Hepatocyte (in vitro differentiated cells): ENCODE measurements at regions not wholly inside any gene's neighbourhood (a gene's known extent, or its start where the extent isn't known, plus 50 kb on each side); places are given as distances from the start of the nearest gene placed in this dataset.
"Not testable (repeated sequence)": the region's sequence is repeated elsewhere in the genome, so short reads cannot be mapped to it uniquely, and the experiment has no call there.

ENCODE experiments used
- DNase-seq: peaks from one replicate; pipeline ENCODE4 v3.0.0-alpha.2; 2016; ENCODE audit warnings: low spot score
- H2AFZ ChIP-seq: fragments of 200-600 bp; sonication (generic); 2 replicates; pipeline ENCODE4 v1.6.0; 2016; ENCODE audit warnings: antibody characterized with exemption, mild to moderate bottlenecking
- H3K27ac ChIP-seq: fragments of 200-600 bp; sonication (generic); 2 replicates; pipeline ENCODE4 v1.5.1; 2016; ENCODE audit warnings: mild to moderate bottlenecking
- H3K27me3 ChIP-seq: fragments of 200-600 bp; sonication (generic); 2 replicates; pipeline ENCODE4 v1.6.1; 2016
- H3K36me3 ChIP-seq: fragments of 200-600 bp; sonication (generic); replicated peaks from 2 replicates; pipeline ENCODE4 v1.5.1; 2016; ENCODE audit warnings: low read depth; ENCODE audit not compliant: insufficient read depth
- H3K4me1 ChIP-seq: fragments of 200-600 bp; sonication (generic); 2 replicates; pipeline ENCODE4 v1.5.1; 2016; ENCODE audit warnings: mild to moderate bottlenecking, moderate library complexity; ENCODE audit not compliant: insufficient read depth
- H3K4me2 ChIP-seq: fragments of 200-600 bp; sonication (generic); 2 replicates; pipeline ENCODE4 v1.6.0; 2016
- H3K4me3 ChIP-seq: fragments of 200-600 bp; sonication (generic); 2 replicates; pipeline ENCODE4 v1.5.1; 2016; ENCODE audit warnings: mild to moderate bottlenecking
- H3K79me2 ChIP-seq: fragments of 200-600 bp; sonication (generic); 2 replicates; pipeline ENCODE4 v1.6.0; 2017; ENCODE audit warnings: mild to moderate bottlenecking
- H3K9me2 ChIP-seq: fragments of 200-600 bp; sonication (generic); replicated peaks from 2 replicates; pipeline ENCODE4 v1.6.0; 2017; ENCODE audit warnings: mild to moderate bottlenecking; ENCODE audit not compliant: insufficient read depth
- H3K9me3 ChIP-seq: fragments of 200-600 bp; sonication (generic); 2 replicates; pipeline ENCODE4 v1.5.1; 2016; ENCODE audit warnings: low read depth, mild to moderate bottlenecking
- H4K20me1 ChIP-seq: fragments of 200-600 bp; sonication (generic); 2 replicates; pipeline ENCODE4 v1.6.0; 2016; ENCODE audit warnings: mild to moderate bottlenecking; ENCODE audit not compliant: insufficient read depth, poor library complexity, severe bottlenecking
- CTCF ChIP-seq: fragments of 200-600 bp; sonication (generic); IDR thresholded peaks from 2 replicates; pipeline ENCODE4 v1.5.1; 2016; ENCODE audit warnings: antibody characterized with exemption, mild to moderate bottlenecking; ENCODE audit not compliant: poor library complexity
- EZH2 ChIP-seq: fragments of 200-600 bp; sonication (generic); IDR thresholded peaks from 2 replicates; pipeline ENCODE4 v1.6.1; 2016; ENCODE audit warnings: antibody characterized with exemption, mild to moderate bottlenecking, borderline replicate concordance
- EZH2phosphoT487 ChIP-seq: fragments of 200-600 bp; sonication (generic); IDR thresholded peaks from one replicate; pipeline ENCODE4 v1.6.1; 2018; ENCODE audit warnings: antibody characterized with exemption, mild to moderate bottlenecking, low read depth, moderate library complexity; ENCODE audit not compliant: unreplicated experiment, severe bottlenecking
- WGBS: methylation state at CpG from one replicate; pipeline ENCODE4 v1.1.6; 2016; ENCODE audit warnings: low lambda C conversion rate; ENCODE audit errors: missing lambda C conversion rate; 5-methylcytosine and 5-hydroxymethylcytosine counted together

GRCh38 chr11:41714101-41714500, 254.6 kb upstream of the LRRC4C start:
- Histone ChIP-seq H3K9me2 (no peaks in the 10 kb centered on the region), H3K9me3 (no peaks in the 10 kb centered on the region), H3K4me3 (no peak overlapping the region), H3K27ac (no peak overlapping the region), H4K20me1 (no peaks in the 10 kb centered on the region), H3K4me2 (no peak overlapping the region), H2AFZ (no peak overlapping the region), H3K79me2 (no peaks in the 10 kb centered on the region), H3K36me3 (no peaks in the 10 kb centered on the region), H3K4me1 (no peaks in the 10 kb centered on the region), H3K27me3 (no peaks in the 10 kb centered on the region)
- DNase-seq, result no peak
- TF ChIP-seq EZH2phosphoT487 (no peak), CTCF (no peak), EZH2 (no peak)
- 70% methylated on average over 2 of the region's 2 CpGs for WGBS

- H3K27me3 ChIP-seq, result no peaks in the 10 kb centered on the region
- DNase-seq, result no peak
- no peak overlapping the region for H3K4me3 ChIP-seq
- H3K27ac ChIP-seq, result no peak overlapping the region
- TF ChIP-seq CTCF (no peak), EZH2 (no peak), EZH2phosphoT487 (no peak)
- no peaks in the 10 kb centered on the region for H3K9me2 ChIP-seq
- no peaks in the 10 kb centered on the region for H4K20me1 ChIP-seq
- H3K4me1 ChIP-seq, result no peaks in the 10 kb centered on the region
- no peaks in the 10 kb centered on the region for H3K36me3 ChIP-seq
- WGBS, result 76% methylated on average over 3 of the region's 3 CpGs
- H3K79me2 ChIP-seq, result no peaks in the 10 kb centered on the region
- H3K9me3 ChIP-seq, result no peaks in the 10 kb centered on the region
- no peak overlapping the region for H3K4me2 ChIP-seq
- no peak overlapping the region for H2AFZ ChIP-seq
Observed at GRCh38 chr11:41716862-41717261, 257.4 kb upstream of the LRRC4C start.

DNA sequence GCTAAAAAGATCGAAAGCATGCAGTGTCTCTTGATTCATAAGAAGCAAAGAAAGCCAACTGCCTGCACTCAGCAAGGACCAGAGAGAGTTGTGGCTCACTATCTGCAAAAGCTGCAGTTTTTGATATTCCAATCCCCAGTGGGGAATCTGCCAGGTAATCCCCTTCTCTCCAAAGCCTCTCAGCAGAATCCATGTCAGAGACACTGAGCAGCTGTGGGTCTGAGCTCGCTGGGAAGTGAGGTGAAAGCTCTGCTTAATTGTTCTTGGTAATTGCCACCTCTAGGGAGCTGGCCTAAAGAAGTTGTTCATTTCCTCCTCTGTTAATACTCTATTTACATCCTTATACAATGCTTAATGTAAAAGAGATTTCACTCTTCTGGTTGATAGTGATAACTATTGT, 261.3 kb upstream of the LRRC4C start:
- no peak overlapping the region for H3K4me3 ChIP-seq
- H3K4me1 ChIP-seq, result no peaks in the 10 kb centered on the region
- H2AFZ ChIP-seq, result no peak overlapping the region

DNA sequence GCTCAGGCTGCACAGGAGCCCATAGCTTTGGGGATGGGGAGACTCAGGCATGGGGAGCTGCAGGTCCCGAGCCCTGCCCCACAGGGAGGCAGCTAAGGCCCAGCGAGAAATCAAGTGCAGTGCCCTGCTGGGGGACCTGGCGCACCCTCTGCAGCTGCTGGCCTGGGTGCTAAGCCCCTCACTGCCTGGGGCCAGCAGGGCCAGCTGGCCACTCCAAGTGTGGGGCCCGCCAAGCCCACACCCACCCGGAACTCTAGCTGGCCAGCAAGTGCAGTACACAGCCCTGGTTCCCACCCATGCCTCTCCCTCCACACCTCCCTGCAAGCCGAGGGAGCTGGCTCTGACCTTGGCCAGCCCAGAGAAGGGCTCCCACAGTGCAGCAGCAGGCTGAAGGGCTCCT, 268.7 kb upstream of the LRRC4C start:
- not testable (repeated sequence) for H3K4me1 ChIP-seq, H3K27ac ChIP-seq, H3K36me3 ChIP-seq, H3K27me3 ChIP-seq, H2AFZ ChIP-seq, H3K4me2 ChIP-seq, H3K4me3 ChIP-seq, H3K9me3 ChIP-seq, DNase-seq, H3K79me2 ChIP-seq, H4K20me1 ChIP-seq, H3K9me2 ChIP-seq
- WGBS, result 86% methylated on average over 6 of the region's 6 CpGs

More for the DNA sequence above, 261.3 kb upstream of the LRRC4C start:
- no peak for DNase-seq
- Histone ChIP-seq H3K9me2 (no peaks in the 10 kb centered on the region), H3K27me3 (no peaks in the 10 kb centered on the region), H3K27ac (no peak overlapping the region), H3K4me2 (no peak overlapping the region), H3K79me2 (no peaks in the 10 kb centered on the region), H3K36me3 (no peaks in the 10 kb centered on the region), H4K20me1 (no peaks in the 10 kb centered on the region), H3K9me3 (no peaks in the 10 kb centered on the region)
- 47% methylated on average over 2 of the region's 2 CpGs for WGBS
- TF ChIP-seq EZH2, result no peak
- TF ChIP-seq EZH2phosphoT487, result no peak
- no peak for TF ChIP-seq CTCF
